ENCODE measurements at regions not wholly inside any gene's neighbourhood (a gene's known extent, or its start where the extent isn't known, plus 50 kb on each side); places are given as distances from the start of the nearest gene placed in this dataset.

- no peak for TF ChIP-seq CTCF (IDR thresholded peaks at IDR 0.05; ENCODE audit: insufficient read depth, low read length, poor library complexity, severe bottlenecking)
- Histone ChIP-seq H3K4me3 (replicated peaks; ENCODE audit: low read depth, low read length) (no peak overlapping the region), H3K36me3 (ENCODE audit: control insufficient read depth, insufficient read depth, low read length) (no peaks in the 10 kb centered on the region), H3K27me3 (replicated peaks; ENCODE audit: control insufficient read depth, insufficient read depth, low read length) (no peaks in the 10 kb centered on the region; the same call in 1 of the 2 replicates)
- no peak for DNase-seq (ENCODE audit: extremely low read depth, insufficient read length)
These were observed 173.6 kb downstream of the NUFIP1 start for GRCh38 chr13:44815623-44816022.

- no peak for DNase-seq (ENCODE audit: extremely low read depth, insufficient read length)
- Histone ChIP-seq H3K27me3 (replicated peaks; ENCODE audit: control insufficient read depth, insufficient read depth, low read length) (no peaks in the 10 kb centered on the region; the same call in 1 of the 2 replicates), H3K36me3 (ENCODE audit: control insufficient read depth, insufficient read depth, low read length) (no peaks in the 10 kb centered on the region), H3K4me3 (replicated peaks; ENCODE audit: low read depth, low read length) (no peak overlapping the region)
- TF ChIP-seq CTCF (IDR thresholded peaks at IDR 0.05; ENCODE audit: insufficient read depth, low read length, poor library complexity, severe bottlenecking), result no peak
These were observed 174.4 kb downstream of the NUFIP1 start for GRCh38 chr13:44814836-44815235.

- Histone ChIP-seq H3K27me3 (replicated peaks; ENCODE audit: control insufficient read depth, insufficient read depth, low read length) (no peaks in the 10 kb centered on the region; the same call in 1 of the 2 replicates), H3K4me3 (replicated peaks; ENCODE audit: low read depth, low read length) (no peak overlapping the region), H3K36me3 (ENCODE audit: control insufficient read depth, insufficient read depth, low read length) (no peaks in the 10 kb centered on the region)
- no peak for TF ChIP-seq CTCF (IDR thresholded peaks at IDR 0.05; ENCODE audit: insufficient read depth, low read length, poor library complexity, severe bottlenecking)
- DNase-seq (ENCODE audit: extremely low read depth, insufficient read length), result no peak
These were observed 175.1 kb downstream of the NUFIP1 start for GRCh38 chr13:44814161-44814560.

- DNase-seq (ENCODE audit: extremely low read depth, insufficient read length), result no peak
- Histone ChIP-seq H3K4me3 (replicated peaks; ENCODE audit: low read depth, low read length) (no peak overlapping the region), H3K27me3 (replicated peaks; ENCODE audit: control insufficient read depth, insufficient read depth, low read length) (no peaks in the 10 kb centered on the region; the same call in 1 of the 2 replicates), H3K36me3 (ENCODE audit: control insufficient read depth, insufficient read depth, low read length) (no peaks in the 10 kb centered on the region)
- no peak for TF ChIP-seq CTCF (IDR thresholded peaks at IDR 0.05; ENCODE audit: insufficient read depth, low read length, poor library complexity, severe bottlenecking)
These were observed 176.5 kb downstream of the NUFIP1 start for GRCh38 chr13:44812818-44813217.

- no peaks in the 10 kb centered on the region for H3K36me3 ChIP-seq (ENCODE audit: control insufficient read depth, insufficient read depth, low read length)
- no peak for DNase-seq (ENCODE audit: extremely low read depth, insufficient read length)
- H3K4me3 ChIP-seq (replicated peaks; ENCODE audit: low read depth, low read length), result no peak overlapping the region
- no peak for TF ChIP-seq CTCF (IDR thresholded peaks at IDR 0.05; ENCODE audit: insufficient read depth, low read length, poor library complexity, severe bottlenecking)
- H3K27me3 ChIP-seq (replicated peaks; ENCODE audit: control insufficient read depth, insufficient read depth, low read length), result no peaks in the 10 kb centered on the region; the same call in 1 of the 2 replicates
These were observed 179.0 kb downstream of the NUFIP1 start for GRCh38 chr13:44810061-44810840.

All from GM06990 (cell line).